HFFc6 (cell line): ENCODE measurements at regions not wholly inside any gene's neighbourhood (a gene's known extent, or its start where the extent isn't known, plus 50 kb on each side); places are given as distances from the start of the nearest gene placed in this dataset.

Experiments
- DNase-seq: peaks from one replicate; pipeline ENCODE4 v3.0.0-alpha.2; 2018
- H3K27ac Mint-ChIP-seq: 2 replicates; pipeline ENCODE4 v1.8.0; 2020; ENCODE audit warnings: mild to moderate bottlenecking, mixed read lengths
- H3K27me3 Mint-ChIP-seq: 2 replicates; pipeline ENCODE4 v1.8.0; 2021; ENCODE audit warnings: mild to moderate bottlenecking, moderate library complexity, mixed read lengths; ENCODE audit not compliant: insufficient read depth
- H3K36me3 Mint-ChIP-seq: 2 replicates; pipeline ENCODE4 v1.8.0; 2021; ENCODE audit warnings: low read depth, mixed read lengths
- H3K4me1 Mint-ChIP-seq: 2 replicates; pipeline ENCODE4 v1.8.0; 2020; ENCODE audit warnings: low read depth, mixed read lengths
- H3K4me3 Mint-ChIP-seq: 2 replicates; pipeline ENCODE4 v1.8.0; 2020; ENCODE audit warnings: mild to moderate bottlenecking, moderate library complexity, mixed read lengths
- H3K9me3 Mint-ChIP-seq: 2 replicates; pipeline ENCODE4 v1.8.0; 2020; ENCODE audit warnings: mild to moderate bottlenecking, mixed read lengths
- TF ChIP-seq, protein P1 (sequence below): fragments of 200-600 bp; sonication (generic); IDR thresholded peaks from 2 replicates; pipeline ENCODE4 v1.5.0; 2021; ENCODE audit warnings: antibody characterized with exemption, mild to moderate bottlenecking

DNA sequence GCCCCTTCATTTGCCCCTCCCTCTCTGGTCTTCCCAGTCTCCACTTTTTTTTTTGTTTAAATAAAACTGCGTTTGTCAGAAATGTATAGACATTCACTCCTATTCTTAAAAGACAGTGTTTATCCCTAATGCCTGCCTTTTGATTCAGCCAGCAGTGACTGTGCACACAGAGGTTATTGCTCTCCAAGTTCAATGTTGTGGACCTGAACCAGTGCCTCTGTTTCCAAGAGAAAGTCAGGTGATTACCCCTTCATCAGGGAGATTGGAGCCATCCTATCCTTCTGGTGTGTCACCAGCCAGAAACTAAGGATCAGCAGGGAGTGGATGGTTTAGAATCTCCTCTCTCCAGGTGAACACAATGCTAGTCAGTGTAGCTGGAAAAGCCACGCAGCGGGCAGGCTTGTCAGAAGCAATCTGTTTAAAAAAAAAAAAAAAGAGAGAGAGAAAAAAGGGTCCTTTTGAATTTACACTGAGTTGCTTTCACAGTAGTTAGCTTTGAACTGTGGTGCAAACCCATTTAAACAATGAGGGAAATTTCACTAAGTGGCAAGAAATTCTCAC is 167.5 kb upstream of the DMRT1 start:
- Mint-ChIP-seq H3K27ac (no peak overlapping the region), H3K9me3 (no peaks in the 10 kb centered on the region), H3K36me3 (no peaks in the 10 kb centered on the region), H3K4me1 (peaks cover 29% of the 10 kb centered on the region), H3K27me3 (no peaks in the 10 kb centered on the region), H3K4me3 (no peak overlapping the region)
- TF ChIP-seq, protein P1, sequence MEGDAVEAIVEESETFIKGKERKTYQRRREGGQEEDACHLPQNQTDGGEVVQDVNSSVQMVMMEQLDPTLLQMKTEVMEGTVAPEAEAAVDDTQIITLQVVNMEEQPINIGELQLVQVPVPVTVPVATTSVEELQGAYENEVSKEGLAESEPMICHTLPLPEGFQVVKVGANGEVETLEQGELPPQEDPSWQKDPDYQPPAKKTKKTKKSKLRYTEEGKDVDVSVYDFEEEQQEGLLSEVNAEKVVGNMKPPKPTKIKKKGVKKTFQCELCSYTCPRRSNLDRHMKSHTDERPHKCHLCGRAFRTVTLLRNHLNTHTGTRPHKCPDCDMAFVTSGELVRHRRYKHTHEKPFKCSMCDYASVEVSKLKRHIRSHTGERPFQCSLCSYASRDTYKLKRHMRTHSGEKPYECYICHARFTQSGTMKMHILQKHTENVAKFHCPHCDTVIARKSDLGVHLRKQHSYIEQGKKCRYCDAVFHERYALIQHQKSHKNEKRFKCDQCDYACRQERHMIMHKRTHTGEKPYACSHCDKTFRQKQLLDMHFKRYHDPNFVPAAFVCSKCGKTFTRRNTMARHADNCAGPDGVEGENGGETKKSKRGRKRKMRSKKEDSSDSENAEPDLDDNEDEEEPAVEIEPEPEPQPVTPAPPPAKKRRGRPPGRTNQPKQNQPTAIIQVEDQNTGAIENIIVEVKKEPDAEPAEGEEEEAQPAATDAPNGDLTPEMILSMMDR: no peak
- DNase-seq: no peak

DNA sequence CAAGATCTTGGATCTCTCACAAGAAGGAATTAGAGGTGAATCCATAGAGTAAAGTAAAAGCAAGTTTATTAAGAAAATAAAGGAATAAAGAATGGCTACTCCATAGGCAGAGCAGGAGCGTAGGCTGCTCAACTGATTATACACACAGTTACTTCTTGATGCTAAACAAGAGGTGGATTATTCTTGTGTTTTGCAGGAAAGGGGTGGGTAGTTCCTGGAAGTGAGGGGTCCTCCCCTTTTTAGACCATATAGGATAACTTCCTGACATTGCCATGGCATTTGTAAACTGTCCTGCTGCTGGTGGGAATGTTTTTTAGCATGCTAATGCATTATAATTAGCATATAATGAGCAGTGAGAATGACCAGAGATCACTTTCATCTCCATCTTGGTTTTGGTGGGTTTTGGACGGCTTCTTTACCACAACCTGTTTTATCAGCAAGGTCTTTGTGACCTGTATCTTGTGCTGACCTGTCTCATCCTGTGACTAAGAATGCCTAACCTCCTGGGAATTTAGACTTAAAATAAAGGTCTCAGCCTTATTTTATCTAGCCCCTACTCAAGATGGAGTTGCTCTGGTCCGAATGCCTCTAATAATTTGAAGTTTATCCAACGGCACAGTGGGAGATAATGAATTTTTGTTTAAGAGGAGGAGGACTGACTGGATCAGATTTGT is 165.7 kb upstream of the DMRT1 start:
- Mint-ChIP-seq H3K27me3 (no peaks in the 10 kb centered on the region; the same call in 1 of the 2 replicates), H3K9me3 (no peaks in the 10 kb centered on the region), H3K27ac (no peak overlapping the region), H3K36me3 (no peaks in the 10 kb centered on the region), H3K4me3 (no peak overlapping the region), H3K4me1 (peaks cover 29% of the 10 kb centered on the region)
- DNase-seq: no peak
- TF ChIP-seq, protein P1: no peak

DNA sequence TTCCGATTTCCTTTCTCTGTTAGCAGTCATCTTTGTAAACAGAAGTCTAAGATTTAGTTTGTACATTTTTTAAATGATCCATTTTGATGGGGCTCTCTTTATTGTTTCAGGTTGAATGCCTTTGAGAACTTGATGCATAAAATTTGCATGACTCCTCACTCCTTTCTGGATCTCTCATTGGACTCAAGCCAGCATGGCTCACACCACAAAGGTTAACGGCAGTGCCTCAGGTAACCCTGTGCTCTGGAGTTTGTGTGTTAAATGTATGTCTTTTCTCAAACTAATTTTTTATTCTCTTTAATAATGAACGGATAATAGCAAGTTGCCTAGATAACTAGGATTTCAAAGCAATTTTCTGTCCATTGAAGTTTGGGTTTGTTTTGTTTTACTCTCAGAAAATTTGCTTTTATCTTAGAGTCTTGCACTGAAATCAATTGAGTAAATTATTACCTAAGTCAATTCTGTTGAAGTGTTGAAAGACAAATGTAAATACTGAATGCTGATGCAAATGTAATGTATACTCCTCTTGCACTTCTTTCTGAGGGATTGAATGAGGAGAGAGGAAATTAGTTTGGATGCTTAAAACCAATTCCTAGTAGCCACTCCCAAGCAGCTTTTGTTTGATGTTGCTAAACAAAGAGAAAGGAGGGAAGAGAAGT is 164.6 kb upstream of the DMRT1 start:
- no peak overlapping the region for H3K27ac Mint-ChIP-seq
- TF ChIP-seq, protein P1: no peak
- H3K27me3 Mint-ChIP-seq: no peaks in the 10 kb centered on the region; the same call in 1 of the 2 replicates
- H3K9me3 Mint-ChIP-seq: no peaks in the 10 kb centered on the region
- H3K36me3 Mint-ChIP-seq: no peaks in the 10 kb centered on the region
- peaks cover 29% of the 10 kb centered on the region for H3K4me1 Mint-ChIP-seq
- DNase-seq: no peak
- H3K4me3 Mint-ChIP-seq: peak overlapping the region; percentile 56; the same call in 1 of the 2 replicates

DNA sequence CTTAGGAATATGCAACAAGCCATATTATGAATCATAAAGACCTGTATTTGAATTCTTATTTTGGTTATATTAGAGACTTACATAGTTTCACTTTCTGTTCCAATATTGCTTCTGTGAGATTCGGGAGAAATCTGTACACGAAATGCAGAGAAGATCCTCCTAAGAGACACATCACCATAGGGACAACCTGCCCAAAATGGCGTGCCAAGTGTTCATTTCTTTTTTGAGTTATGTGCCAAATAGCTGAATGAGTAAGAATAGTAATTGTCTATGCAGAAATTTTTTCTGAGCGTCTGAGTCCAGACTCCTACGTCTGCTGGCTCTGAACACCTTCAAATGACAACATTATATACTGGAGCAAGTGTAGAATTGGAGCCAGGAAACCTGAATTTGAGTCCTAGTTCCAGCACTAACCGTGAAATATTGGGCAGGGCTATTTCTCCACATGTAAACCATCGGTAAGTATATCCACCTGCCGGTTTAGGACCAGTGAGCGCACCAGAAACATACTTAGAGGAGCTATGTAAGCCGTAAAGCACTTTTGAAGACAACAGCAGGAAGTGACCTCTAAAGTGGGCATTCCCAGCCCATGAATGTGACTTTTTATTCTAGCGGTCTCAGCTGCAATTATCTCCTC is 163.9 kb upstream of the DMRT1 start:
- no peaks in the 10 kb centered on the region; the same call in 1 of the 2 replicates for H3K27me3 Mint-ChIP-seq
- TF ChIP-seq, protein P1: no peak
- H3K4me3 Mint-ChIP-seq: peak overlapping the region; percentile 56
- no peaks in the 10 kb centered on the region for H3K36me3 Mint-ChIP-seq
- no peak for DNase-seq
- H3K4me1 Mint-ChIP-seq: peaks cover 31% of the 10 kb centered on the region
- H3K27ac Mint-ChIP-seq: no peak overlapping the region
- no peaks in the 10 kb centered on the region for H3K9me3 Mint-ChIP-seq

DNA sequence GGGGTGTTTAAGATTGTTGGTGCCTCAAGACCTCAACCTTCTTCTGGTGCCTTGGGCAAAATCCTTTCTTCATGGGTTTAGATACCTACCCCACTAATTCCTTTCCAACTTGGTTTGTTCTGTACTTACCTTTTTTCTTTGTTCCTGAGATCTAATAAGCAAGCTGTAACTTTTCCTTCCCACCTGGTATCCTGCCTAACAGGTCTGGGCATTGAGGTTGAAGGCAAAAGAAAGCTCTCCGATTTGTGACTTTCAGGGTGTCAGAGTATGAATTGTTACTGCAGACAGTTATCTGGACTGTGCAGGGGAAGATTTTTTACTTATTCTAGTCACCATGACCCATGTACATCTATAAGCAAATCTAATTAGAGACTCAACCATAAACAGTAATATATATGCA is 162.6 kb upstream of the DMRT1 start:
- H3K9me3 Mint-ChIP-seq: no peaks in the 10 kb centered on the region
- H3K4me1 Mint-ChIP-seq: peaks cover 37% of the 10 kb centered on the region
- H3K27ac Mint-ChIP-seq: no peak overlapping the region
- no peaks in the 10 kb centered on the region for H3K36me3 Mint-ChIP-seq
- no peaks in the 10 kb centered on the region; the same call in 1 of the 2 replicates for H3K27me3 Mint-ChIP-seq
- no peak overlapping the region for H3K4me3 Mint-ChIP-seq
- TF ChIP-seq, protein P1: no peak
- DNase-seq: no peak
